ENCODE measurements at regions not wholly inside any gene's neighbourhood (a gene's known extent, or its start where the extent isn't known, plus 50 kb on each side); places are given as distances from the start of the nearest gene placed in this dataset.

- Histone ChIP-seq H3K27me3 (ENCODE audit: insufficient read depth, low read depth, severe bottlenecking) (no peaks in the 10 kb centered on the region), H3K4me3 (ENCODE audit: low read depth, low read length) (no peak overlapping the region), H3K27ac (no peak overlapping the region), H3K9me3 (ENCODE audit: severe bottlenecking) (peaks cover 3% of the 10 kb centered on the region), H3K36me3 (no peaks in the 10 kb centered on the region)
- no peak for DNase-seq
- TF ChIP-seq CTCF (IDR thresholded peaks at IDR 0.05; ENCODE audit: low read depth, low read length), result no peak
These were observed 319.7 kb upstream of the MYT1L start for GRCh38 chr2:2650608-2651375.

- peaks cover 3% of the 10 kb centered on the region for H3K9me3 ChIP-seq (ENCODE audit: severe bottlenecking)
- no peak overlapping the region for H3K4me3 ChIP-seq (ENCODE audit: low read depth, low read length)
- no peak for TF ChIP-seq CTCF (IDR thresholded peaks at IDR 0.05; ENCODE audit: low read depth, low read length)
- no peak overlapping the region for H3K27ac ChIP-seq
- no peaks in the 10 kb centered on the region for H3K36me3 ChIP-seq
- H3K27me3 ChIP-seq (ENCODE audit: insufficient read depth, low read depth, severe bottlenecking), result no peaks in the 10 kb centered on the region
- no peak for DNase-seq
These were observed 318.3 kb upstream of the MYT1L start for GRCh38 chr2:2649109-2650072.

DNA sequence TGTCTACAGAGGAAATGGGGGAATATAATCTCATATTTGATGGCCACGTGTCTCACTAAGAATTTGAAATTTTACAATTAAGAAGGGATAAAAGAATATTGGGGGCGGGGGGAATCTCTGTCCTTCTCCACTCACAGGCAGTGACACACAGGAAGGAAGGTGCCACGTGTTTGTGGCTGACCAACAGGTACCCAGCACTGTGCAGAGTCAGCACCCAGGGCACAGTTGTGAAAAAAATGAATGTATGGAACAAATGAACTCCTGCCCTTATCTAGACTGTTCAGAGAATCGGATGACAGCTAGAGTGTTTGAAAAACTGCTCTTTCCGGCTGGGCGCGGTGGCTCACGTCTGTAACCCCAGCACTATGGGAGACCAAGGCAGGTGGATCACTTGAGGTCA is 317.0 kb upstream of the MYT1L start:
- DNase-seq, result no peak
- TF ChIP-seq CTCF (IDR thresholded peaks at IDR 0.05; ENCODE audit: low read depth, low read length), result no peak
- Histone ChIP-seq H3K27ac (no peak overlapping the region), H3K36me3 (no peaks in the 10 kb centered on the region), H3K4me3 (ENCODE audit: low read depth, low read length) (no peak overlapping the region), H3K9me3 (ENCODE audit: severe bottlenecking) (peaks cover 3% of the 10 kb centered on the region), H3K27me3 (ENCODE audit: insufficient read depth, low read depth, severe bottlenecking) (no peaks in the 10 kb centered on the region)

- no peak for TF ChIP-seq CTCF (IDR thresholded peaks at IDR 0.05; ENCODE audit: low read depth, low read length)
- Histone ChIP-seq H3K36me3 (no peaks in the 10 kb centered on the region), H3K9me3 (ENCODE audit: severe bottlenecking) (peaks cover 3% of the 10 kb centered on the region), H3K27me3 (ENCODE audit: insufficient read depth, low read depth, severe bottlenecking) (no peaks in the 10 kb centered on the region), H3K27ac (no peak overlapping the region), H3K4me3 (ENCODE audit: low read depth, low read length) (no peak overlapping the region)
- no peak for DNase-seq
These were observed 316.1 kb upstream of the MYT1L start for GRCh38 chr2:2647141-2647541.

- Histone ChIP-seq H3K4me3 (ENCODE audit: low read depth, low read length) (no peak overlapping the region), H3K36me3 (no peaks in the 10 kb centered on the region), H3K9me3 (ENCODE audit: severe bottlenecking) (peaks cover 3% of the 10 kb centered on the region), H3K27me3 (ENCODE audit: insufficient read depth, low read depth, severe bottlenecking) (no peaks in the 10 kb centered on the region), H3K27ac (no peak overlapping the region)
- DNase-seq, result no peak
- TF ChIP-seq CTCF (IDR thresholded peaks at IDR 0.05; ENCODE audit: low read depth, low read length), result no peak
These were observed 315.5 kb upstream of the MYT1L start for GRCh38 chr2:2646433-2647051.

All from WERI-Rb-1 (cell line).